ENCODE measurements at regions not wholly inside any gene's neighbourhood (a gene's known extent, or its start where the extent isn't known, plus 50 kb on each side); places are given as distances from the start of the nearest gene placed in this dataset.

- no peak overlapping the region for H3K4me3 ChIP-seq (ENCODE audit: low read depth, low read length)
- no peak for DNase-seq (ENCODE audit: low read depth)
- TF ChIP-seq CTCF (IDR thresholded peaks at IDR 0.05; ENCODE audit: control insufficient read depth, extremely low read depth, insufficient read depth): no peak
These were observed 88.7 kb downstream of the AIPL1 start for GRCh38 chr17:6346156-6346786.

- DNase-seq (ENCODE audit: low read depth): no peak
These were observed 91.2 kb downstream of the AIPL1 start for GRCh38 chr17:6343736-6344135.

GRCh38 chr17:6343191-6343590, 91.7 kb downstream of the AIPL1 start:
- no peak for TF ChIP-seq CTCF (IDR thresholded peaks at IDR 0.05; ENCODE audit: control insufficient read depth, extremely low read depth, insufficient read depth)

More at GRCh38 chr17:6343736-6344135, 91.2 kb downstream of the AIPL1 start:
- H3K4me3 ChIP-seq (ENCODE audit: low read depth, low read length): no peak overlapping the region
- TF ChIP-seq CTCF (IDR thresholded peaks at IDR 0.05; ENCODE audit: control insufficient read depth, extremely low read depth, insufficient read depth): no peak

GRCh38 chr17:6340708-6341107, 94.2 kb downstream of the AIPL1 start:
- no peak for DNase-seq (ENCODE audit: low read depth)
- no peak for TF ChIP-seq CTCF (IDR thresholded peaks at IDR 0.05; ENCODE audit: control insufficient read depth, extremely low read depth, insufficient read depth)
- H3K4me3 ChIP-seq (ENCODE audit: low read depth, low read length): no peak overlapping the region

More at GRCh38 chr17:6343191-6343590, 91.7 kb downstream of the AIPL1 start:
- no peak overlapping the region for H3K4me3 ChIP-seq (ENCODE audit: low read depth, low read length)
- DNase-seq (ENCODE audit: low read depth): no peak

GRCh38 chr17:6334386-6334785, 100.5 kb downstream of the AIPL1 start:
- H3K4me3 ChIP-seq (ENCODE audit: low read depth, low read length): no peak overlapping the region
- TF ChIP-seq CTCF (IDR thresholded peaks at IDR 0.05; ENCODE audit: control insufficient read depth, extremely low read depth, insufficient read depth): no peak
- DNase-seq (ENCODE audit: low read depth): no peak

GRCh38 chr17:6330936-6331335, 104.0 kb downstream of the AIPL1 start:
- TF ChIP-seq CTCF (IDR thresholded peaks at IDR 0.05; ENCODE audit: control insufficient read depth, extremely low read depth, insufficient read depth): no peak
- H3K4me3 ChIP-seq (ENCODE audit: low read depth, low read length): no peak overlapping the region
- DNase-seq (ENCODE audit: low read depth): no peak

GRCh38 chr17:6328279-6328678, 106.6 kb downstream of the AIPL1 start:
- TF ChIP-seq CTCF (IDR thresholded peaks at IDR 0.05; ENCODE audit: control insufficient read depth, extremely low read depth, insufficient read depth): no peak
- no peak overlapping the region for H3K4me3 ChIP-seq (ENCODE audit: low read depth, low read length)
- no peak for DNase-seq (ENCODE audit: low read depth)

Data from LNCaP clone FGC (cell line).